Activated CD4-positive, alpha-beta T cell treated with anti-CD3 and anti-CD28 coated beads, Interleukin-2, amount 10 ng/mL, durations not matched to agents 7 days and 5 days (primary cell): ENCODE measurements at regions not wholly inside any gene's neighbourhood (a gene's known extent, or its start where the extent isn't known, plus 50 kb on each side); places are given as distances from the start of the nearest gene placed in this dataset.
"Not testable (repeated sequence)": the region's sequence is repeated elsewhere in the genome, so short reads cannot be mapped to it uniquely, and the experiment has no call there.

Experiments used
- CTCF ChIA-PET: fragments of 350-600 bp; sonication (Branson Sonifier 250); formaldehyde crosslinking; loops from one replicate; lab custom pipeline; 2021; ENCODE audit warnings: antibody characterized with exemption; lab: Charles Lee
- POLR2A ChIA-PET: fragments of 350-600 bp; sonication (Branson Sonifier 250); formaldehyde crosslinking; loops from one replicate; lab custom pipeline; 2021; ENCODE audit warnings: antibody characterized with exemption; lab: Charles Lee
- DNase-seq: peaks from one replicate; pipeline ENCODE4 v3.0.0-alpha.2; 2020
- H3K27ac Mint-ChIP-seq: one replicate; pipeline ENCODE4 v1.8.0; 2021; ENCODE audit warnings: mild to moderate bottlenecking, moderate library complexity, mixed read lengths
- H3K27me3 Mint-ChIP-seq: one replicate; pipeline ENCODE4 v1.8.0; 2021; ENCODE audit warnings: mixed read lengths
- H3K36me3 Mint-ChIP-seq: one replicate; pipeline ENCODE4 v1.8.0; 2021; ENCODE audit warnings: low read depth, mixed read lengths
- H3K4me1 Mint-ChIP-seq: one replicate; pipeline ENCODE4 v1.8.0; 2021; ENCODE audit warnings: mixed read lengths
- H3K4me3 Mint-ChIP-seq: one replicate; pipeline ENCODE4 v1.8.0; 2021; ENCODE audit warnings: mild to moderate bottlenecking, moderate library complexity, mixed read lengths
- H3K9me3 Mint-ChIP-seq: one replicate; pipeline ENCODE4 v1.8.0; 2021; ENCODE audit warnings: mixed read lengths

- DNase-seq, H3K4me3 Mint-ChIP-seq, H3K27me3 Mint-ChIP-seq, H3K36me3 Mint-ChIP-seq, H3K9me3 Mint-ChIP-seq, H3K27ac Mint-ChIP-seq, CTCF ChIA-PET, POLR2A ChIA-PET, H3K4me1 Mint-ChIP-seq: not testable (repeated sequence)
Measured at GRCh38 chr14:105768039-105768438, 241.7 kb downstream of the TMEM121 start.

GRCh38 chr14:105769061-105769730 lies 242.8 kb downstream of the TMEM121 start:
- POLR2A ChIA-PET, CTCF ChIA-PET, H3K4me3 Mint-ChIP-seq, H3K27me3 Mint-ChIP-seq, H3K36me3 Mint-ChIP-seq, H3K4me1 Mint-ChIP-seq, H3K27ac Mint-ChIP-seq, DNase-seq, H3K9me3 Mint-ChIP-seq: not testable (repeated sequence)

DNA sequence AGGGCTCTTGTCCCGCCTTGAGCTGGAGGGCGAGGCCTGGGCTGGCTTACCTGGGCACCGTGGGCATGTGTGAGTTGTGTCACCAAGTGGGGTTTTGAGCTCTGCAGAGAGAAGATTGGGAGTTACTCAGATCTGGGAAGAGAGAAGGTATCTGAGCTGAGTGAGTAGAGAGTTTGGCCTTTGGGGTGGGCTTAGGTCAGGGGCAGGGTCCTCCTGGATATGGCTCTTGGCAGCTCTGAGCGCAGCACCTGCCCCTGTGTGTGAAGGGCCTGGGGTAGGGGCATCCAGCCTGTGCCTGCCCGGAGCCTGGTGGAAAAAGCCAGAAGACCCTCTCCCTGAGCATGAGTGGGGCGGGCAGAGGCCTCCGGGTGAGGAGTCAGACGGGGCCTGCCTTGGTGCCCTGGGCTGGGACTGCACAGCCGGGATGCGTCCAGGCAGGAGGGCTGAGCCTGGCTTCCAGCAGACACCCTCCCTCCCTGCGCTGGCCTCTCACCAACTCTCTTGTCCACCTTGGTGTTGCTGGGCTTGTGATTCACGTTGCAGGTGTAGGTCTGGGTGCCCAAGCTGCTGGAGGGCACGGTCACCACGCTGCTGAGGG lies 244.3 kb downstream of the TMEM121 start:
- H3K36me3 Mint-ChIP-seq, DNase-seq, H3K4me1 Mint-ChIP-seq, H3K27ac Mint-ChIP-seq, H3K9me3 Mint-ChIP-seq, POLR2A ChIA-PET, CTCF ChIA-PET, H3K4me3 Mint-ChIP-seq, H3K27me3 Mint-ChIP-seq: not testable (repeated sequence)

DNA sequence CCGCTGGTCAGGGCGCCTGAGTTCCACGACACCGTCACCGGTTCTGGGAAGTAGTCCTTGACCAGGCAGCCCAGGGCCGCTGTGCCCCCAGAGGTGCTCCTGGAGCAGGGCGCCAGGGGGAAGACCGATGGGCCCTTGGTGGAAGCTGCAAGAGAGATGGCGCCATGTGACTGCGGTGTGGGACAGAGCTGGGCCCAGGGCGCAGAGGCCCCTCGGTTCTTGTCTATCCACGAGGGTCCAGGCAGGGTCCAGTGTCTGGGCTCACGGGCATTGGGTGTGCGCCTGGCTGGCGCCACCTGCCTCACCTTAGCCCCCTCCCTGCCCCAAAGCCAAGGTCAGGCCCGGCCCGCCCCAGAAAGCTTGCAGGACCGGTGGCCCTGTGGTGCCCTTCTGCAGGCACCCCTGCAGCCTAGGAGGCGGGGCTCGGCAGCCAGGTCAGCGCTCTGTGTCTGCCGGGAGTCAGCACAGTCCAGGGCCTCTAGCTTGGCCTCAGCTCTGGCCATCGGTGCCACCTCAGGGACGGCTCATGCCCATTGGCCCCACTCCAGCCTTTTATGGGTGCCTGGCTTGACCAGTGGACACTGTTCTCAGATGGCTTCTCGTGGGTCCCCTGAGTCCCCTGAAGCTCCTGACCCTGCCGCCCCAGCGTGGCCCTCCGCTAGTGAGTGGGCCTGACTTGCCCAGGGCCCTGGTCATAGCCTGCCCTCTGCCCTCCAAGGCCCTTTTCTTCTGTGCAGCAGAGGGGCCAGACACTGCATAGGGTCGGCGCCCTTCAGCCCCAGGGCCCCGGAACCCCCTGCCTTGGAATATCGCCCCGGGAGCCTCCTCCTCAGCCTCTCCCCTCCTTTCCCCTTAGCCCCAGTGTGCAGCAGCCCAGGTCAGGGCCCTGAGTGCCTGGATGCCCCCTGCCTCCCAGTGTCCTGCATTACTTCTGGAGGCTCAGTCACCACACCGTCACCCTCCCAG lies 245.2 kb downstream of the TMEM121 start:
- POLR2A ChIA-PET, H3K27me3 Mint-ChIP-seq, H3K9me3 Mint-ChIP-seq, DNase-seq, CTCF ChIA-PET, H3K36me3 Mint-ChIP-seq, H3K4me1 Mint-ChIP-seq, H3K4me3 Mint-ChIP-seq: not testable (repeated sequence)
- H3K27ac Mint-ChIP-seq: peak overlapping the region; percentile 13

DNA sequence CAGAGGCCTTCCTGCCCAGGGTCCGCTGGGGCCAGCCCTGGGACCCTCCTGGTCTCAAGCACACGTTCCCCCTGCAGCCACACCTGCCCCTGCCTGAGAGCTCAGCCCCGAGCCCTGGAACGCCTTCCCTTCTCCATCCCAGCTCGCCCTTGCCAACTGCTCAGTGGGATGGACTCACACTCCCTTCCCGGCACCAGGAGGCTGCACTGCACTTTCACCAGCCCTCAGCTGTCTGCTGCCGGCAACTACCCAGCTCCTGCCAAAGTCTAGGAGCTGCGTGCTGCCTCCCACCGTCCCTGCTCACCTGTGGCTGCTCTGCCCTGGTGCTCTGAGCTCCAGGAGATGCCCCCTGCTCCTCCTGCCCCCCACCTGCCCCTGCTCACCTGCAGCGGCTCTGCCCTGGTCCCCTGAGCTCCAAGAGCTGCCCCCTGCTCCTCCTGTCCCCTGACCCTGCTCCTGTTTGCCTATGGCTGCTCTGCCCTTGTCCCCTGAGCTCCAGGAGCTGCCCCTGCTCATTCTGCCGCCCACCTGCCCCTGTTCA lies 246.4 kb downstream of the TMEM121 start:
- DNase-seq, H3K27ac Mint-ChIP-seq, H3K4me3 Mint-ChIP-seq, H3K9me3 Mint-ChIP-seq, POLR2A ChIA-PET, H3K27me3 Mint-ChIP-seq, CTCF ChIA-PET, H3K36me3 Mint-ChIP-seq, H3K4me1 Mint-ChIP-seq: not testable (repeated sequence)

- POLR2A ChIA-PET: no interaction called here
Measured at GRCh38 chr14:105773584-105773983, 247.2 kb downstream of the TMEM121 start.

DNA sequence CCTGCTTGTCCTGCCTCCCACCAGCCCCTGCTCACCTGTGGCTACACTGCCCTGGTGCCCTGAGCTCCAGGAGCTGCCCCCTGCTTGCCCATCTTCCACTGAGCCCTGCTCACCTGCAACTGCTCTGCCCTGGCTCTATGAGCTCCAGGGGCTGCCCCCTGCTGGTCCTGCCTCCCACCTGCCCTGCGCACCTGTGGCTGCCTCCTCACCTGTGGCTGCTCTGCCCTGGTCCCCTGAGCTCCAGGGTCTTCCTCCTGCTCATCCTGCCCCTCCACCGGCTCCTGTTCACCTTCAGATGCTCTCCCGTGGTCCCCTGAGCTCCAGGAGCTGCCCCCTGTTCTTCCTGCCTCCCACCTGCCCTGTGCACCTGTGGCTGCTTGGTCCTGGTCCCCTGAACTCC lies 247.6 kb downstream of the TMEM121 start:
- Mint-ChIP-seq H3K27ac (no peak overlapping the region), H3K36me3 (no peaks in the 10 kb centered on the region), H3K27me3 (no peaks in the 10 kb centered on the region), H3K4me3 (no peak overlapping the region), H3K9me3 (peaks cover 15% of the 10 kb centered on the region), H3K4me1 (no peaks in the 10 kb centered on the region)
- CTCF ChIA-PET: no interaction called here
- POLR2A ChIA-PET: no interaction called here
- DNase-seq: no peak

More at GRCh38 chr14:105773584-105773983, 247.2 kb downstream of the TMEM121 start:
- H3K9me3 Mint-ChIP-seq: peaks cover 11% of the 10 kb centered on the region
- no peaks in the 10 kb centered on the region for H3K36me3 Mint-ChIP-seq
- no peak for DNase-seq
- no peak overlapping the region for H3K27ac Mint-ChIP-seq
- CTCF ChIA-PET: no interaction called here
- no peak overlapping the region for H3K4me3 Mint-ChIP-seq
- no peaks in the 10 kb centered on the region for H3K4me1 Mint-ChIP-seq
- no peaks in the 10 kb centered on the region for H3K27me3 Mint-ChIP-seq

DNA sequence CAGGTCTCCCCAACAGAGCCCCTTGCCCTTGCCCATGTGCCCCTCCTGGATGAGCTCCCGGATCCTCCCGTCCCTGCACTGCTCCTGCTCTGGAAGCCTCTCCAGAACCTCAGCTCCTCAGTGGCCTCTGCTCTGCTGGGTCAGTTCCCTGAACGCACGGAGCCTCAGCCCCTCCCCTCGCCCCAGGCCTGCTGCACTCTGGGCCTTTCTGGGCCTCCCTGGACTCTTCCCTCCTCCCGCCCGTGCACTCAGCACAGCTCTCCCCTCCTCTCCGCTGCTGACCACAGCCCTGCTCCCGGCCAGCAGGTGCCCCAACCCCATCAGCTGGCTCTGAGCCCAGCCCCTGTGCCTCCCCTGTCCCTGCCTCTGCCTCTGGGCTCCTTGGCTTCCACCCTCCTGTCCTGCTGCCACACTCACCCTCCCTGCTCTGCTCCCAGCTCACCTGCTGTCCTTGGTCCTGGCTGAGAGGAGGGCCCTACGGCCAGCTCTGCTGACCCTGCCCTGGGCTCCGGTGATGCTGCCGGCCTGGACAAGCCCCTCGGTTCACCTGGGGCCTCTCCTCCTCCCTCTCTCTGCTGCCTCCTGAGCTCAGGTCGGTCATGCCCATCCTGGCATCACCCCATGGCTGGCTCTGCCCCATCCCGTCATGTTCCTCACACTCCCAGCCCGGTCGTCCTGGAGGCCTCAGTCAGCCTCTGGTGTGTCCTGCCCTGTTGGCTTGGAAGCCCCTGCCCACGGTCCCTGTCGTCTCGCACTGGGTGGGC lies 248.4 kb downstream of the TMEM121 start:
- DNase-seq, H3K27me3 Mint-ChIP-seq, POLR2A ChIA-PET, H3K4me3 Mint-ChIP-seq, H3K27ac Mint-ChIP-seq, CTCF ChIA-PET, H3K36me3 Mint-ChIP-seq, H3K4me1 Mint-ChIP-seq: not testable (repeated sequence)
- peaks cover 20% of the 10 kb centered on the region for H3K9me3 Mint-ChIP-seq

- POLR2A ChIA-PET, CTCF ChIA-PET, DNase-seq, H3K27me3 Mint-ChIP-seq, H3K4me1 Mint-ChIP-seq, H3K4me3 Mint-ChIP-seq, H3K27ac Mint-ChIP-seq, H3K36me3 Mint-ChIP-seq: not testable (repeated sequence)
- peaks cover 25% of the 10 kb centered on the region for H3K9me3 Mint-ChIP-seq
Measured at GRCh38 chr14:105775349-105775923, 249.1 kb downstream of the TMEM121 start.

DNA sequence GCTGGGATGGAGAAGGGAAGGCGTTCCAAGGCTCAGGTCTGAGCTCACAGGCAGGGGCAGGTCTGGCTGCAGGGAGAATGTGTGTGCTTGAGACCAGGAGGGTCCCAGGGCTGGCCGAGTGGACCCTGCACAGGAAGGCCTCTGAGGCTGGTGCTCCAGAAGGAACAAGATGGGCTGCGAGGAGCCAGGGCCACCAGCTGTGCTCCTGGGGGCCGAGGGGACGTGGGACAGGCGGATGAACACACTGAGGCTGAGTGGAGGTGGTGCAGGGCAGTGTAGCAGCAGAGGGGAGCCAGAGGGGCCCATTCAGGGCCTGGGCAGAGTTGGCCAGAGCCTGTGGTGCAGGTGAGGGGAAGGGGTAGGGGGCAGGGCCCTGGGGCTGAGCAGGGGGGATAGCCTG lies 249.7 kb downstream of the TMEM121 start:
- CTCF ChIA-PET, H3K4me1 Mint-ChIP-seq, POLR2A ChIA-PET, H3K36me3 Mint-ChIP-seq, H3K27me3 Mint-ChIP-seq, DNase-seq, H3K4me3 Mint-ChIP-seq: not testable (repeated sequence)
- Mint-ChIP-seq H3K9me3 (peaks cover 31% of the 10 kb centered on the region), H3K27ac (peak overlapping the region; percentile 31)

GRCh38 chr14:105776924-105777323 lies 250.5 kb downstream of the TMEM121 start:
- H3K27ac Mint-ChIP-seq: no peak overlapping the region
- H3K27me3 Mint-ChIP-seq: peaks cover 18% of the 10 kb centered on the region
- no peak for DNase-seq
- peaks cover 3% of the 10 kb centered on the region for H3K36me3 Mint-ChIP-seq
- H3K4me3 Mint-ChIP-seq: no peak overlapping the region
- no peaks in the 10 kb centered on the region for H3K4me1 Mint-ChIP-seq
- H3K9me3 Mint-ChIP-seq: peaks cover 32% of the 10 kb centered on the region
- CTCF ChIA-PET: no interaction called here
- POLR2A ChIA-PET: no interaction called here

GRCh38 chr14:105783707-105784106 lies 257.3 kb downstream of the TMEM121 start:
- Mint-ChIP-seq H3K36me3 (peaks cover 3% of the 10 kb centered on the region), H3K27ac (no peak overlapping the region), H3K4me3 (no peak overlapping the region), H3K4me1 (no peaks in the 10 kb centered on the region), H3K9me3 (peaks cover 19% of the 10 kb centered on the region), H3K27me3 (peaks cover 31% of the 10 kb centered on the region)
- POLR2A ChIA-PET: no interaction called here
- no peak for DNase-seq
- CTCF ChIA-PET: no interaction called here
